GM06990 (cell line): ENCODE measurements at regions not wholly inside any gene's neighbourhood (a gene's known extent, or its start where the extent isn't known, plus 50 kb on each side); places are given as distances from the start of the nearest gene placed in this dataset.

ENCODE experiments used
- DNase-seq: peaks from one replicate; pipeline ENCODE4 v3.0.0-alpha.2; 2011; ENCODE audit not compliant: insufficient read length; ENCODE audit errors: extremely low read depth
- H3K27me3 ChIP-seq: replicated peaks from 2 replicates; pipeline ENCODE4 v1.6.0; 2011; ENCODE audit warnings: low read length; ENCODE audit not compliant: control insufficient read depth, insufficient read depth
- H3K36me3 ChIP-seq: 2 replicates; pipeline ENCODE4 v1.5.1; 2011; ENCODE audit warnings: low read length; ENCODE audit not compliant: control insufficient read depth, insufficient read depth
- H3K4me3 ChIP-seq: replicated peaks from 2 replicates; pipeline ENCODE4 v1.5.1; 2011; ENCODE audit warnings: low read depth, mild to moderate bottlenecking, control low read depth, low read length
- CTCF ChIP-seq: IDR thresholded peaks from 2 replicates; pipeline ENCODE4 v1.5.1; 2011; ENCODE audit warnings: low read length, control low read depth, mild to moderate bottlenecking, inconsistent platforms; ENCODE audit not compliant: insufficient read depth, poor library complexity, severe bottlenecking

GRCh38 chr4:74624351-74625151, 169.8 kb downstream of the BTC start:
- no peaks in the 10 kb centered on the region for H3K36me3 ChIP-seq
- no peak for DNase-seq
- no peak overlapping the region for H3K4me3 ChIP-seq
- H3K27me3 ChIP-seq = no peaks in the 10 kb centered on the region
- no peak for TF ChIP-seq CTCF

GRCh38 chr4:74625981-74626380, 168.3 kb downstream of the BTC start:
- Histone ChIP-seq H3K4me3 (no peak overlapping the region), H3K36me3 (no peaks in the 10 kb centered on the region), H3K27me3 (no peaks in the 10 kb centered on the region)
- no peak for TF ChIP-seq CTCF
- DNase-seq = no peak

GRCh38 chr4:74627093-74627492, 167.2 kb downstream of the BTC start:
- DNase-seq = no peak

GRCh38 chr4:74627504-74627903, 166.8 kb downstream of the BTC start:
- no peaks in the 10 kb centered on the region for H3K27me3 ChIP-seq
- H3K4me3 ChIP-seq = no peak overlapping the region
- TF ChIP-seq CTCF = no peak
- H3K36me3 ChIP-seq = no peaks in the 10 kb centered on the region
- no peak for DNase-seq

More at GRCh38 chr4:74627093-74627492, 167.2 kb downstream of the BTC start:
- Histone ChIP-seq H3K4me3 (no peak overlapping the region), H3K36me3 (no peaks in the 10 kb centered on the region), H3K27me3 (no peaks in the 10 kb centered on the region)
- no peak for TF ChIP-seq CTCF

GRCh38 chr4:74628852-74629620, 165.3 kb downstream of the BTC start:
- no peak for TF ChIP-seq CTCF
- DNase-seq = no peak
- Histone ChIP-seq H3K27me3 (no peaks in the 10 kb centered on the region), H3K36me3 (no peaks in the 10 kb centered on the region), H3K4me3 (no peak overlapping the region)
